Kidney epithelial cell (primary cell): ENCODE measurements at regions not wholly inside any gene's neighbourhood (a gene's known extent, or its start where the extent isn't known, plus 50 kb on each side); places are given as distances from the start of the nearest gene placed in this dataset.
A peak's percentile ranks its signal among the peaks of the same experiment; 100 is the strongest.

ENCODE experiments used
- DNase-seq: peaks from one replicate; pipeline ENCODE4 v3.0.0-alpha.2; 2010; ENCODE audit warnings: low read depth
- H3K27me3 ChIP-seq: 2 replicates; pipeline ENCODE4 v1.6.0; 2011; ENCODE audit warnings: low read length; ENCODE audit not compliant: control insufficient read depth, insufficient read depth
- H3K36me3 ChIP-seq: 2 replicates; pipeline ENCODE4 v1.5.1; 2011; ENCODE audit warnings: low read length; ENCODE audit not compliant: control insufficient read depth, insufficient read depth
- H3K4me3 ChIP-seq: 2 replicates; pipeline ENCODE4 v1.5.1; 2011; ENCODE audit warnings: low read depth, mild to moderate bottlenecking, control low read depth, low read length
- CTCF ChIP-seq: IDR thresholded peaks from 2 replicates; pipeline ENCODE4 v1.5.1; 2011; ENCODE audit warnings: mild to moderate bottlenecking, moderate library complexity, low read length, control low read depth, inconsistent platforms; ENCODE audit not compliant: insufficient read depth, poor library complexity, severe bottlenecking

GRCh38 chr15:29937956-29938355, 115.7 kb upstream of the TJP1 start:
- H3K4me3 ChIP-seq = no peak overlapping the region

GRCh38 chr15:29936353-29937049, 114.2 kb upstream of the TJP1 start:
- TF ChIP-seq CTCF = no peak
- DNase-seq = no peak

More at GRCh38 chr15:29937956-29938355, 115.7 kb upstream of the TJP1 start:
- no peaks in the 10 kb centered on the region for H3K36me3 ChIP-seq
- DNase-seq = no peak
- TF ChIP-seq CTCF = no peak
- no peaks in the 10 kb centered on the region for H3K27me3 ChIP-seq

GRCh38 chr15:29935296-29936004, 113.2 kb upstream of the TJP1 start:
- no peak for DNase-seq
- H3K27me3 ChIP-seq = no peaks in the 10 kb centered on the region
- no peaks in the 10 kb centered on the region for H3K36me3 ChIP-seq
- TF ChIP-seq CTCF = peak; percentile 28
- no peak overlapping the region for H3K4me3 ChIP-seq

More at GRCh38 chr15:29936353-29937049, 114.2 kb upstream of the TJP1 start:
- no peak overlapping the region for H3K4me3 ChIP-seq
- H3K36me3 ChIP-seq = no peaks in the 10 kb centered on the region
- H3K27me3 ChIP-seq = no peaks in the 10 kb centered on the region

GRCh38 chr15:29934251-29934650, 112.0 kb upstream of the TJP1 start:
- H3K27me3 ChIP-seq = no peaks in the 10 kb centered on the region
- no peak for DNase-seq
- TF ChIP-seq CTCF = no peak
- H3K36me3 ChIP-seq = no peaks in the 10 kb centered on the region
- no peak overlapping the region for H3K4me3 ChIP-seq

- no peak overlapping the region for H3K4me3 ChIP-seq
- DNase-seq = no peak
- no peaks in the 10 kb centered on the region for H3K27me3 ChIP-seq
- no peak for TF ChIP-seq CTCF
- no peaks in the 10 kb centered on the region for H3K36me3 ChIP-seq
Measured at GRCh38 chr15:29933042-29933803, 111.0 kb upstream of the TJP1 start.
